ENCODE measurements at regions not wholly inside any gene's neighbourhood (a gene's known extent, or its start where the extent isn't known, plus 50 kb on each side); places are given as distances from the start of the nearest gene placed in this dataset.

DNA sequence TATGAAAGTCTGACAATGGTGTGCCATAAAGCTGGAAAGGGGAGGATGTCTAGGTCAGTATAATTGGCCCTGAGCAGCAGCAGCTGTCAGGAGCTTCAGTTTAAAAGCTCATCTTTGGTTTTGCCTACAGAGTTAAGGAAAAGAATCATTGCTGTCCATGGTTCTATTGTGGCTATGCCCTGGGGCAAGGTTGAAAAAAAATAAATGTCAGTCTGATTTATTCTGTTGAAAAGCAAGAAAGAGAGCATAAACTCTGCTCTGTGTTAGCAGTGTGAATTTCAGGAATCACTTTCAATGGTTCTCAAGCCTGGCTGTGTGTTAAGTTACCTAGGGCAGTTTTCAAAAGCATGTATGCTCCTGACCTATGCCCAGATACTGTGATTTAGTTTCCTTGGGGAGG is 446.7 kb downstream of the SETBP1 start:
- TF ChIP-seq POLR2A (IDR thresholded peaks at IDR 0.05) (no peak), CTCF (IDR thresholded peaks at IDR 0.05 in 4 of 5, conservative IDR thresholded peaks at IDR 0.05 in 1 of 5) (no peak)
